Fibroblast of gingiva (primary cell): ENCODE measurements at regions not wholly inside any gene's neighbourhood (a gene's known extent, or its start where the extent isn't known, plus 50 kb on each side); places are given as distances from the start of the nearest gene placed in this dataset.
"Not testable (repeated sequence)": the region's sequence is repeated elsewhere in the genome, so short reads cannot be mapped to it uniquely, and the experiment has no call there.

Experiments
- DNase-seq: peaks from one replicate; pipeline ENCODE4 v3.0.0-alpha.2; 2011; ENCODE audit warnings: low read depth

- no peak for DNase-seq
Measured at GRCh38 chr10:4294996-4295792, 510.2 kb upstream of the KLF6 start.

- DNase-seq: no peak
Measured at GRCh38 chr10:4294271-4294670, 509.3 kb upstream of the KLF6 start.

GRCh38 chr10:4291990-4292389, 507.0 kb upstream of the KLF6 start:
- DNase-seq: peak; percentile 59

DNA sequence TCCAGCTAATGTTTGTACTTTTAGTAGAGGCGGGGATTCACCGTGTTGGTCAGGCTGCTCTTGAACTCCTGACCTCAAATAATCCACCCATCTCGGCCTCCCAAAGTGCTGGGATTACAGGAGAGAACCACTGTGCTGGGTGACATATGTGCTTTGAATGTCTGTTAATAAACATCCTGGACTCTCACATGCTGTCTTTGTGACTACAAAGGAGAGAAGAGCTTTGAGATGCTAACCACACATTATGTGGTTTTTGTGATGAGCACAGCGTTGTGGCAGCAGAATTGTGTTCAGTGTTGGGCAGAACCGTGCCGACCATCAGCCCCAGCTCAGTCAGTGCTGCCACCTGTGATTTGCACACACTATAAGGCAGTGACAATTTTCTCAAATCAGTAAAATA, 500.1 kb upstream of the KLF6 start:
- DNase-seq: no peak

- DNase-seq: peak; percentile 100
Measured at GRCh38 chr10:4283846-4284610, 499.0 kb upstream of the KLF6 start.

DNA sequence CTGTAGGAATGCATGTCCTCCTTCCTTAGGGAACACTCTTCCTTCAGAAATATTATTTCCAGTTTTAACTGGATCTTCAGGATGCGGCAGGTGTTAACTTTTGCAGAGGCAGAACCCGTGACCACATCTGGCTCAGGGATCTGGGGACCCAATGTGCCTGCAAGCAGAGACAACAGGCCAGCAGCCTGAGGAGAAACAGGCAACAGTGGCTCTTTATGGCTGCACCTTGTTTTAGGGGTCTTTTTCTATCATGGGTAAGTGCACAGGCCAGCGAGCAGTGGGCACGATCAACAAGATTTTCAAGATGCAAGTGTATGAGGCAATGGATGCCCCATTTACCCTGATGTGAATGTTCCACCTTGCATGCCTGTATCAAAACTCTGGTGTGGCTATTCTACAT, 497.5 kb upstream of the KLF6 start:
- no peak for DNase-seq

DNA sequence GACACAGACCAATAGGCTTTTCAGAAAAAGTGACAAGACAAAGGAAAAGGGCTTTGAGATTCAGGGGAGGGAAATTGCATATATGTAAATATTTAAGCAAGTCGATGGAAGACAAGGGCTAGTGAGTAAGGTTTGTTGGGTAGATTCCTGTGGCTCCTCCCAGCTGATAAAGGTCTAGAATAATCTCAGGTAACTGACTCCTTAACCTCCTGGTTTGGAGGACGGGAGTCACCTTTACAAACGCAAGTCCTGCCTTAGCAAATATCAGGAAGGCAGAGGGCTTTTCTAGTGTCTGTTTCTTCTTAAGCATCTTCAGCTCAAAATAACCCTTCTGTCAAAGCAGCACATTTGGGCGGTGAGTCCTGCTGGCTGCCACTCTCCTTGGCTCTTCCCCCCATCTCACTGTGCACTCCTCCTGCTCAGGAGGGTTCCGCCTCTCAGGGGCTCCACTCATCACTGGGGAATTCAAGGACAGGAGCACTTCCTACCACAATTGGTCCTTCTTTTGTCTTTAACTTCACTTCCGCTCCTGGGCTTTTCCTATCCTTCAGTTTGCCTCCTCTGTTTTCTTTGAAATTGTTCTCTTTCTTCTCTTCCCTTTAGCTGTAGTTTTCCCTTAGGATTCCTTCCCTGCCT, 496.3 kb upstream of the KLF6 start:
- peak; percentile 43 for DNase-seq

GRCh38 chr10:4280461-4281189, 495.6 kb upstream of the KLF6 start:
- DNase-seq: peak; percentile 96

DNA sequence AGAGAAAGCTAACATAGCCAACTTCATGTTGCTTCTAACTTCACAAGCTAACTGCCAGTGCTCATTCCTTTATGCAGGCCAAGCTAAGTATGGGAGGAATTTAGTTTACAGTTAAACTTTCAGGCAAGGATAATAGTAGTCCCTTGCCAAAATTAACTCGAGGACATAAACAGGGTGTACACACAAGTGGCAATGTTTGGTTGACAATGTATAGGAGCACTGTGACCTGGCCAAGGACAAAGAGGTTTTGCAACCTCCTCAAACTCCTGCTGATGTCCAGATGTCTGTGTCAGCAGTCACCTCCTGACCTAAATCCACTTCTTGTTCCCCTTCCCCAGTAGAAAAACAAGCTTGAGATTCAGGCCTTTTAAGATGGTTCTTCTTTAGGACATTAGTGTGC, 494.6 kb upstream of the KLF6 start:
- peak; percentile 89 for DNase-seq

GRCh38 chr10:4278186-4278585, 493.2 kb upstream of the KLF6 start:
- DNase-seq: no peak

- no peak for DNase-seq
Measured at GRCh38 chr10:4276151-4276550, 491.1 kb upstream of the KLF6 start.

GRCh38 chr10:4274671-4275070, 489.7 kb upstream of the KLF6 start:
- DNase-seq: not testable (repeated sequence)

GRCh38 chr10:4271193-4271592, 486.2 kb upstream of the KLF6 start:
- no peak for DNase-seq

DNA sequence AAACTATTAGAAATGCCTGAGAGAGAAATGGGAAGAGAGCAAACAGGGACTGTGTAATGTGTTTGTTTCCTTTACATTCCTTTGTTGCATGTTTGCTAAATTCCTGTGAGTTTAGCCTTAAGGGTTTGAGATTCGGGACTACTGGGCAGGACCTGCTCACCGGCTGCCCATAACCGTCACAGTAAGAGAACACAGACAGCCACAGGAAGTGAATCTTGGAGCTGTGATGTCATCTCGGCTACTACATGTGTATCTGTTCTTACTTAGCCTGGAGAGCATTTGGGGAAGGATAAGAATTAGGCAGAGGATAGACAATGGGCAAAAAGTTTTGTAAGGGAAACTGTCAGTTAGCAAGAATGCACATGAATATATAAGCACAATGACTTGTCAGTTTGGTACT, 485.1 kb upstream of the KLF6 start:
- peak; percentile 90 for DNase-seq

DNA sequence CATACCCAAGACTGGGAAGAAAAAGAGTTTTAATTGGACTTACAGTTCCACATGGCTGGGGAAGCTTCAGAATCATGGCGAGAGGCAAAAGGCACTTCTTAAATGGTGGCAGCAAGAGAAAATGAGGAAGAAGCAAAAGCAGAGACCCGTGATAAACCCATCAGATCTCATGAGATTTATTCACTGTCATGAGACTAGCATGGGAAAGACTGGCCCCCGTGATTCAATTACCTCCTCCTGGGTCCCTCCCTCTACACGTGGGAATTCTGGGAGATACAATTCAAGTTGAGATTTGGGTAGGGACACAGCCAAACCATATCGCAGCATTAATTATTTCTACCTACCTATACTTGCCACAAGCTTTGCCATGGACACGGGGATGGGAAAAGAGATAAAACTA, 483.5 kb upstream of the KLF6 start:
- not testable (repeated sequence) for DNase-seq

- DNase-seq: no peak
Measured at GRCh38 chr10:4267086-4267773, 482.2 kb upstream of the KLF6 start.

- DNase-seq: peak; percentile 87
Measured at GRCh38 chr10:4266416-4267085, 481.5 kb upstream of the KLF6 start.

- DNase-seq: no peak
Measured at GRCh38 chr10:4265964-4266363, 481.0 kb upstream of the KLF6 start.

- DNase-seq: no peak
Measured at GRCh38 chr10:4264209-4264865, 479.3 kb upstream of the KLF6 start.

- no peak for DNase-seq
Measured at GRCh38 chr10:4263601-4263921, 478.6 kb upstream of the KLF6 start.
